ENCODE measurements at regions not wholly inside any gene's neighbourhood (a gene's known extent, or its start where the extent isn't known, plus 50 kb on each side); places are given as distances from the start of the nearest gene placed in this dataset.

GRCh38 chr7:116311816-116312471 lies 101.6 kb downstream of the TES start:
- Histone ChIP-seq H3K4me3 (replicated peaks in 1 of 2; ENCODE audit: low read depth in 1 of 2, low read length in 2 of 2) (no peak overlapping the region), H3K9me2 (ENCODE audit: insufficient read depth) (no peaks in the 10 kb centered on the region), H3K79me2 (ENCODE audit: insufficient read depth, low read length) (no peaks in the 10 kb centered on the region), H3K4me2 (ENCODE audit: low read length) (no peak overlapping the region), H2AFZ (ENCODE audit: low read depth, low read length, poor library complexity, severe bottlenecking) (no peak overlapping the region), H3K36me3 (ENCODE audit: control insufficient read depth in 1 of 2, insufficient read depth in 2 of 2, low read length in 2 of 2) (no peaks in the 10 kb centered on the region), H4K20me1 (ENCODE audit: insufficient read depth) (no peaks in the 10 kb centered on the region), H3K27me3 (ENCODE audit: insufficient read depth, low read length) (no peaks in the 10 kb centered on the region), H3K4me1 (ENCODE audit: control insufficient read depth in 1 of 2, insufficient read depth in 2 of 2, low read length in 2 of 2) (peaks cover 19 to 26% of the 10 kb centered on the region in 2 experiments), H3K9ac (ENCODE audit: low read length) (no peak overlapping the region), H3K9me3 (ENCODE audit: control insufficient read depth in 1 of 2, insufficient read depth in 1 of 2, low read depth in 1 of 2, low read length in 2 of 2) (no peaks in the 10 kb centered on the region), H3K27ac (ENCODE audit: low read depth, low read length) (no peak overlapping the region)
- ChIA-PET CTCF (no interaction called here), RAD21 (ENCODE audit: low non-redundant PET in 1 of 2, low total read pairs in 2 of 2, uncharacterized antibody in 2 of 2, unreplicated experiment in 2 of 2) (no interaction called here), POLR2A (no interaction called here)
- TF ChIP-seq ELF1 (IDR thresholded peaks at IDR 0.05; ENCODE audit: borderline replicate concordance, low read depth) (no peak), EZH2 (IDR thresholded peaks at IDR 0.05) (no peak), TCF7L2 (IDR thresholded peaks at IDR 0.05; ENCODE audit: borderline replicate concordance, extremely low read depth, insufficient read depth, insufficient read length) (no peak), SRF (IDR thresholded peaks at IDR 0.05; ENCODE audit: low read depth) (no peak), SIN3A (IDR thresholded peaks at IDR 0.05; ENCODE audit: low read depth) (no peak), EZH2phosphoT487 (IDR thresholded peaks at IDR 0.05; ENCODE audit: borderline replicate concordance) (no peak), POLR2A (IDR thresholded peaks at IDR 0.05; ENCODE audit: borderline replicate concordance, extremely low read depth, insufficient read depth, insufficient read length) (no peak), ZNF274 (IDR thresholded peaks at IDR 0.05; ENCODE audit: low read depth, low read length) (no peak), YY1 (IDR thresholded peaks at IDR 0.05; ENCODE audit: extremely low read depth, insufficient replicate concordance, low read depth, low read length) (no peak), JUND (IDR thresholded peaks at IDR 0.05) (no peak), ZFX (IDR thresholded peaks at IDR 0.05) (no peak), CBX3 (IDR thresholded peaks at IDR 0.05; ENCODE audit: low read depth) (no peak), RAD21 (IDR thresholded peaks at IDR 0.05; ENCODE audit: low read depth) (no peak), SP1 (IDR thresholded peaks at IDR 0.05; ENCODE audit: low read depth) (no peak), FOSL1 (IDR thresholded peaks at IDR 0.05; ENCODE audit: low read depth) (no peak), REST (IDR thresholded peaks at IDR 0.05; ENCODE audit: low read depth) (no peak)
- TF ChIP-seq, protein P1, sequence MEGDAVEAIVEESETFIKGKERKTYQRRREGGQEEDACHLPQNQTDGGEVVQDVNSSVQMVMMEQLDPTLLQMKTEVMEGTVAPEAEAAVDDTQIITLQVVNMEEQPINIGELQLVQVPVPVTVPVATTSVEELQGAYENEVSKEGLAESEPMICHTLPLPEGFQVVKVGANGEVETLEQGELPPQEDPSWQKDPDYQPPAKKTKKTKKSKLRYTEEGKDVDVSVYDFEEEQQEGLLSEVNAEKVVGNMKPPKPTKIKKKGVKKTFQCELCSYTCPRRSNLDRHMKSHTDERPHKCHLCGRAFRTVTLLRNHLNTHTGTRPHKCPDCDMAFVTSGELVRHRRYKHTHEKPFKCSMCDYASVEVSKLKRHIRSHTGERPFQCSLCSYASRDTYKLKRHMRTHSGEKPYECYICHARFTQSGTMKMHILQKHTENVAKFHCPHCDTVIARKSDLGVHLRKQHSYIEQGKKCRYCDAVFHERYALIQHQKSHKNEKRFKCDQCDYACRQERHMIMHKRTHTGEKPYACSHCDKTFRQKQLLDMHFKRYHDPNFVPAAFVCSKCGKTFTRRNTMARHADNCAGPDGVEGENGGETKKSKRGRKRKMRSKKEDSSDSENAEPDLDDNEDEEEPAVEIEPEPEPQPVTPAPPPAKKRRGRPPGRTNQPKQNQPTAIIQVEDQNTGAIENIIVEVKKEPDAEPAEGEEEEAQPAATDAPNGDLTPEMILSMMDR (IDR thresholded peaks at IDR 0.05 in 2 of 3, conservative IDR thresholded peaks at IDR 0.05 in 1 of 3; ENCODE audit: borderline replicate concordance in 1 of 3, insufficient read depth in 1 of 3, low read depth in 2 of 3, low read length in 2 of 3): no peak
- TF ChIP-seq, protein P2, sequence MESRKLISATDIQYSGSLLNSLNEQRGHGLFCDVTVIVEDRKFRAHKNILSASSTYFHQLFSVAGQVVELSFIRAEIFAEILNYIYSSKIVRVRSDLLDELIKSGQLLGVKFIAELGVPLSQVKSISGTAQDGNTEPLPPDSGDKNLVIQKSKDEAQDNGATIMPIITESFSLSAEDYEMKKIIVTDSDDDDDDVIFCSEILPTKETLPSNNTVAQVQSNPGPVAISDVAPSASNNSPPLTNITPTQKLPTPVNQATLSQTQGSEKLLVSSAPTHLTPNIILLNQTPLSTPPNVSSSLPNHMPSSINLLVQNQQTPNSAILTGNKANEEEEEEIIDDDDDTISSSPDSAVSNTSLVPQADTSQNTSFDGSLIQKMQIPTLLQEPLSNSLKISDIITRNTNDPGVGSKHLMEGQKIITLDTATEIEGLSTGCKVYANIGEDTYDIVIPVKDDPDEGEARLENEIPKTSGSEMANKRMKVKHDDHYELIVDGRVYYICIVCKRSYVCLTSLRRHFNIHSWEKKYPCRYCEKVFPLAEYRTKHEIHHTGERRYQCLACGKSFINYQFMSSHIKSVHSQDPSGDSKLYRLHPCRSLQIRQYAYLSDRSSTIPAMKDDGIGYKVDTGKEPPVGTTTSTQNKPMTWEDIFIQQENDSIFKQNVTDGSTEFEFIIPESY (IDR thresholded peaks at IDR 0.05; ENCODE audit: extremely low read depth, insufficient replicate concordance, low read length): no peak
- no peak for DNase-seq (ENCODE audit: low read depth, low spot score)
- intact Hi-C loops (cut with micrococcal nuclease): no loop called here
- no TSS peak for BruUV-seq (replicated peaks)
- ATAC-seq: no peak

All from HCT116 (cell line).